AG10803 (cell line): ENCODE measurements at regions not wholly inside any gene's neighbourhood (a gene's known extent, or its start where the extent isn't known, plus 50 kb on each side); places are given as distances from the start of the nearest gene placed in this dataset.

Experiments
- DNase-seq: peaks from one replicate; pipeline ENCODE4 v3.0.0; 2010; ENCODE audit warnings: low read depth
- H3K4me3 ChIP-seq: 2 replicates; pipeline ENCODE4 v1.5.1; 2011; ENCODE audit warnings: mild to moderate bottlenecking, low read length, control low read depth
- TF ChIP-seq, protein P1 (sequence below): conservative IDR thresholded peaks from 2 replicates; pipeline ENCODE4 v1.5.1; 2011; ENCODE audit warnings: mild to moderate bottlenecking, low read length, control low read depth, inconsistent platforms

DNA sequence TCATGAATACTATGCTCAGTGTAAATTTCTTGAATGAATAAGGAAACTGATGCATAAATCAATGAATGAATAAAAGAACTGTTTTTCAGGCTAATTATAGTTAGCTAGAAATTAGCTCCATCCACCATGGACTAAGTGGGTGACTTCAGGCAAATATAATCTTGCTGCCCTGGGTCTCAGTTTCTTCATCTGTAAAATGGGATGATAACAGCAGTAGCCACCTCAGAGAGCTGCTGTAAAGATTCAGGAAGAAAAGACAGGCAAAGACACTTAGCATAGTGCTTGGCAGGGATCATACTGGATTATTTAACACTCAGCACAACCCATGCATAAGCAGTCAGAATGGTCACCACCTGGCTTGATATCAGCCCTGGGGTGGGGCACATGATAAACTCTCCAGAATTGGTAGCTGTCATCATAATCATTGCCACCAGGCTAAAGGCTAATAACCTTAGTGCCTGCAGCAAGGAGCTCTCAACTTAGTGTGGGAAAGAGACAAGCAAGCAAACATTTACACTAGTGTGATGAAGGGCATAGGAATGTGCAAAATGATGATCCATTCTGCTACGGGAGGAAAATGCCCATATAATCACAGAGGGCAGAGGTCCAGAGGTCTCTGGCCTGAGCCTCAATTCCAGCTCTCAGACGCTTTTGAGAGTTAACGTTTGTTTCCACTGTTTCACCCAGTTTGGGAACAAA is 234.7 kb upstream of the TBX3 start:
- peak; percentile 84 for DNase-seq
- H3K4me3 ChIP-seq: no peak overlapping the region
- TF ChIP-seq, protein P1, sequence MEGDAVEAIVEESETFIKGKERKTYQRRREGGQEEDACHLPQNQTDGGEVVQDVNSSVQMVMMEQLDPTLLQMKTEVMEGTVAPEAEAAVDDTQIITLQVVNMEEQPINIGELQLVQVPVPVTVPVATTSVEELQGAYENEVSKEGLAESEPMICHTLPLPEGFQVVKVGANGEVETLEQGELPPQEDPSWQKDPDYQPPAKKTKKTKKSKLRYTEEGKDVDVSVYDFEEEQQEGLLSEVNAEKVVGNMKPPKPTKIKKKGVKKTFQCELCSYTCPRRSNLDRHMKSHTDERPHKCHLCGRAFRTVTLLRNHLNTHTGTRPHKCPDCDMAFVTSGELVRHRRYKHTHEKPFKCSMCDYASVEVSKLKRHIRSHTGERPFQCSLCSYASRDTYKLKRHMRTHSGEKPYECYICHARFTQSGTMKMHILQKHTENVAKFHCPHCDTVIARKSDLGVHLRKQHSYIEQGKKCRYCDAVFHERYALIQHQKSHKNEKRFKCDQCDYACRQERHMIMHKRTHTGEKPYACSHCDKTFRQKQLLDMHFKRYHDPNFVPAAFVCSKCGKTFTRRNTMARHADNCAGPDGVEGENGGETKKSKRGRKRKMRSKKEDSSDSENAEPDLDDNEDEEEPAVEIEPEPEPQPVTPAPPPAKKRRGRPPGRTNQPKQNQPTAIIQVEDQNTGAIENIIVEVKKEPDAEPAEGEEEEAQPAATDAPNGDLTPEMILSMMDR: peak; percentile 29

DNA sequence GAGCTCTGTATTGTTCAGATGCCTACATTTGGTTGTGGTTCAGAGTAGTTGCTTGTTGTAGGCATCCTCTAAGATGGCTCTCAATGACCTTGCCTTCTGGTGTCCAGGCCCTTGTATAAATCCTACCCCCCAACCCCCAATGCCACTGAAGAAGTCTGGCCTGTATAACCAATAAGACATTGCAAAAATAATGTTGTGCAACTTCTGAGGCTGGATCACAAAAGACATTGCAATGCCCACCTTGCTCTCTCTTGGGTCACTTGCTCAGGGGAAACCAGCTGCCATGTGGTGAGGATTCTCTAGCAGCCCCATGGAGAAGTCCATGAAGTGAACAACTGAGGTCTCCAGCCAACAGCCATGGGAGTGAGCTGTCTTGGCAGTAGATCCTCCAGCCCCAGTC is 234.0 kb upstream of the TBX3 start:
- H3K4me3 ChIP-seq: no peak overlapping the region
- TF ChIP-seq, protein P1: no peak
- no peak for DNase-seq

DNA sequence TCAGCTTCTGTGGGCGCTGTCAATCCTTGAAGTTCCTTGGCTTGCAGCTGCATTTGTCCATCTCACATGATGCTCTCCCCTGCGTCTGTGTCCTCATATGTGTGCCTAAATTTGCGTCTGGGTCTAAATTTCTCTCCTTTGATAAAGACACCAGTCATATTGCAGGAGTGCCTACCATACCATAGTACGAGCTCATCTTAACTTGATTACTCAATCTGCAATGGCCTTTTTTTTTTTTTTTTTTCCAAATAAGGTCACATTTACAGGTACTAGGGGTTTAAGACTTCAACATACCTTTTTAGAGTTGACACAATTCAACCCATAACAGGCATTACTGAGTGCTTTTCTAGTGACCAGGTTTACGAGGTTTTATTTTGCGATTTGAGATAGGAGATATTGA is 233.3 kb upstream of the TBX3 start:
- no peak overlapping the region for H3K4me3 ChIP-seq
- TF ChIP-seq, protein P1: no peak
- no peak for DNase-seq

DNA sequence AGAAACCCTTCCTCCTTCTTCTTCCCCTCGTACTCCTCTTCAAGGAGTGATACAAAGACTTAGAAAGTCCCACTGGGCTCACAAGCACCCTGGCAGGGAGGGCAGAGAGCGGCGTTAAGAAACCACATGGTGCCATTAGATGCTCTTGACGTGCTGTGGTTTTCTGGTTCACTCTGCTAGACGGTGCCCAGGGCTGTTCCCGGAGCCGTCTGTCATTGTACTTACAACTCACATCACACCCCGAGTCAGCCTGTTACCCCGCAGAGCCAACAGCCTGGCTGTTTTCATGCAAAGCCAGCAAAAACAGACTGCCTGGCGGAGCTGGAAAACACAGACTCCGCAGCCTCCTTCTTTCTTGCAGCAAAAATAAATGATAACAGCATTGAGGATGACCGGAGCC is 232.6 kb upstream of the TBX3 start:
- no peak overlapping the region for H3K4me3 ChIP-seq
- peak; percentile 42 for DNase-seq
- TF ChIP-seq, protein P1: no peak

DNA sequence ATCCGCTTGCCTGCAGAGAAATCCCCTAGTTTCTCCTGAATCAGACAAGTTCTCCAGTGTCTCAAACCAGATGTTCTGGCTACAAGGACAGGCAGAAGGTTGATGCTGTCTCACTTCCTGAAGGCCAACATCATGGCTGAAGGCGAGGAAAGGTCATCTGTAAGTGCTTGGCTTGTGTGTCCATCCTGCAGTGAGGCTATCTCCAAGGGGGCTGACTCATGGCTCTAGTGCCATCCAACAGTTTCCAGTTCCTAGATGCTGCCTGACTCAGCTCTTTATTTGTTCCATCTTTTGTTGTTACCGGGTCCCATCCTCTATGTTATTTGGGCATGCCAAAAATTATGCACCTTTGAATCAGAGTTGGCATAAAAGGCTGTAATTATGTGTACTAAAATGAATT is 232.1 kb upstream of the TBX3 start:
- TF ChIP-seq, protein P1: no peak
- DNase-seq: peak; percentile 87
- no peak overlapping the region for H3K4me3 ChIP-seq

DNA sequence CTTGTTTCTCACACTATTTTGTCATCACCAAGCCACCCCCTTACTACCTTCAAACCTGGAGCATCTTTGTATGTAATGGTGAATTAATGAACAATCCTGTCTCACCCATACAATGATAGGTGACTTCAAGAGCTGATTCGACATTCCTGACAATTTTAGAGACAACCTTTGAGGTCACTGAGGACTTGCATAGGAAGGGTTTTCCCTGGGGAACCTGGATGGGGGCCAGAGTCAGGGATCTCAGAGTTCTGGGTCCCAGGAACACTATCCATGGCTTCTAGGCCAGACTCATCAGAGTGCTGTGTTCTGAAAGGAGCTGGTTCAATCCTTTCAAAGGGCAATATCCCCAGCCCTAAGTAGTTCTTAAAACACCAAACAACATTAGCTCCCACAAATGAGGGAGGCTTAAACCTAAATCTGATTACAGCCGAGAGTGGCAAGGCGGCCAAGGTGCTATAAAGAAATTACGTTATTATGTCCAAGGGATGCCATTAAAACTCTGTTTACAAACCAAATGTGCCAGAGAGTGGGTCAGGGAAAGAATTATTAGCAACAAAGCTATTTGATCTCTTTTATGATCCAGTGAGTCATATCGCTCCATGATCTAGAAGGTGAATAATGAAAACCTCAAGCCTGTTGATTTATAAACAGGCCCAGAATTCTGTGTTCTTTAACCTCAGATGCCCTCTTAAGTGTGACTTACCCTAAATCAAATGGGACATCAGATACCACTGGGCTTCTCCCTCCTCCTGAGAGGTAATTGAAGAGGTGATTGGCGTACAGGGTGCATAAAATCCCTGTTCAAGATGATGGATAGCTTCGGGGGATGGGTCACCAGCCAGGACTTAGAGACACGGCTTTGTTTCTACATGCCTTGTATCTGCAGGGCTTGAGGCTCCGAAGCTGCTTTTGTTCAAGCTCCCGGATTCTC is 230.2 kb upstream of the TBX3 start:
- DNase-seq: peak; percentile 69
- TF ChIP-seq, protein P1: no peak
- H3K4me3 ChIP-seq: no peak overlapping the region
